ENCODE measurements at regions not wholly inside any gene's neighbourhood (a gene's known extent, or its start where the extent isn't known, plus 50 kb on each side); places are given as distances from the start of the nearest gene placed in this dataset.

DNA sequence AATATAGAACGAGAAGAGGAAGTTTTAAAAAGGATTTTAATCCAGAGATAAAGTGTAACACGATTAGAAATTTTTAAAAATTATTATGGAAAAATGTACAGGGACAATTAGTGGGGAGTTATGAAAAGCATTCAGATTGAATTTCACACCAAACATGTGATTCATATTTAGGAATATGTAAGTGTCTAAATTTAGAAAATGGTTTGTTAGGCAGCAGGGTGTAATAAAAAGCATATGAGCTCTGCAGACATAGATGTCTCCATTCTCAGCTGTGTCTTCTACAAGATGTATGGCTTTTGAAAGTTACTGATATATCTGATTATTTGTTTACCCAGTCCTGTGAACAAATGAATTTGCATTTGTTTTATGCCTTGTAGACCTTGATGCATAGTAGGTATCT lies 638.9 kb upstream of the AGA start:
- no peak for TF ChIP-seq CTCF (IDR thresholded peaks at IDR 0.05; ENCODE audit: borderline replicate concordance, extremely low read depth, low read length, poor library complexity, severe bottlenecking)
- no peak for TF ChIP-seq EZH2 (IDR thresholded peaks at IDR 0.05; ENCODE audit: borderline replicate concordance, low read depth, low read length, severe bottlenecking)
